G401 (cell line): ENCODE measurements at regions not wholly inside any gene's neighbourhood (a gene's known extent, or its start where the extent isn't known, plus 50 kb on each side); places are given as distances from the start of the nearest gene placed in this dataset.

Source experiments
- DNase-seq: peaks from one replicate; pipeline ENCODE4 v3.0.0-alpha.2; 2015; ENCODE audit warnings: low spot score
- in situ Hi-C: cut with HindIII; loops from 2 replicates; pipeline ENCODE4 v1.10.0; 2016; ENCODE audit warnings: low sequenced_read_pairs, mixed read lengths

DNA sequence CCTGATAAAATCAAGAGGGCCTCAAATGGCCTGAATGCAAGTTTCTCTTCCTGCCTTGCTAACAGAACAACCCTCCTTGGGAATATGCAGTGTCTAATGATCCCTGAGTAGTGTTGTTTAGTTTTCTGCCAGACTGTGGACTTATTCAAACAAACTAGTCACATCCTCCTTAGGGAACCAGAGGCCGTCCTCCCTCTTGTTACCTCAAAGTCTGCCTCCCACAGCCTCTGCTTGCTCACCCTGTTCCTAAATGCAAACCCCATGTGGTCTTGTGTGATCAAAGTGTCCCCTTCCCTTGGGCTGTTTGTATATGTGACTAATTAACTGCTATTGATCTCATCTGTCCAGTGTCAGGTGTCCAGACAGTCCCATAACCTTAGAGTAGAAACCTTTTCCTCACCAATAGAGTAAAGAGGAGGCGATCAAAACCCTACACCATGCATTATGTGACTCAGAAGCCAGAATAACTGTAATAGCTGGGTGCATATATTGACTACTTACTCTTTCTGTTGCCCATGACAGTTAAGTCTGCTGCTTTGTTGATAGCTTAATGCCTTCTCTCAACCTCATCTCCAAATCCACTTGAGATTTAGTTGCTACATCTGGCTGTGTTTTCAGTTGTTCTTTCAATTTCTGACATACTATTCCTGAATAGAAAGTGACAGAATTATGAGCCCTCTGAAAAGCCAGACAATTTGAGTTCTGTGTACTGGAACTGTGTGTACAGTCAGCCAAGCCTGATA is 473.0 kb upstream of the NWD2 start:
- in situ Hi-C loops: no loop called here
- no peak for DNase-seq

DNA sequence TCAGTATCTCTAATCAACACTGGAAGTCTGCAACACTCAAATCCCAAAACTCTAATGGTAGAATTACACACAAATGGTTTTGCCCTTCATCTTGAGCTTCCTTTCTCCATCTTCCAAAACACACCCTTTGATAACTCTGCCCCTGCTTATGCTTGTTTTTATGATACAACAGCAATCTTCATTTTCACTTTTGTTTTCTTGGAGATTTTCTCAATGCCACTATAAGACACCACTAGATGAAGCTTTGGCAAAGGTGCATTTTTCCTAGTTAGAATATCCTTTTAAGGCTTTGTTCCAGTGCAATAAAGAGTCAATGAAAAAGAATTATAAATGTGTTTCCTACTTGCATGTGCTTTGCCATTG is 472.4 kb upstream of the NWD2 start:
- DNase-seq: no peak
- in situ Hi-C loops: no loop called here

DNA sequence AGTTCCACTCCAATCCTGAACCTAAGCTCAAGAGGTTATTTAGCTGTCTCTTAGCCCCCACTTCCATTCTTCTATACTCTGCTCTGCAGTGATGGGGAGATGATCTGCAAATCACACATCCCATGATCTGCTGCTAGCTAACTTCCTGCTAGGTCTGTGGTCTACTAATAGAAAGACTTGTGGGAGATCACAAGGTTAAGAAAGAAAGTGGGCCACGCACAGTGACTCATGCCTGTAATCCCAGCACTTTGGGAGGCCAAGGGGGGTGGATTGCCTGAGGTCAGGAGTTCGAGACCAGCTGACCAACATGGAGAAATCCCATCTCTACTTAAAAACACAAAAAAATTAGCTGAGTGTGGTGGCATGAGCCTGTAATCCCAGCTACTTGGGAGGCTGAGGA is 471.1 kb upstream of the NWD2 start:
- DNase-seq: no peak
- in situ Hi-C loops: no loop called here

- DNase-seq: no peak
- in situ Hi-C loops: no loop called here
Measured at GRCh38 chr4:36775544-36775943, 469.0 kb upstream of the NWD2 start.

GRCh38 chr4:36779601-36780000 is 464.9 kb upstream of the NWD2 start:
- no peak for DNase-seq
- in situ Hi-C loops: no loop called here

DNA sequence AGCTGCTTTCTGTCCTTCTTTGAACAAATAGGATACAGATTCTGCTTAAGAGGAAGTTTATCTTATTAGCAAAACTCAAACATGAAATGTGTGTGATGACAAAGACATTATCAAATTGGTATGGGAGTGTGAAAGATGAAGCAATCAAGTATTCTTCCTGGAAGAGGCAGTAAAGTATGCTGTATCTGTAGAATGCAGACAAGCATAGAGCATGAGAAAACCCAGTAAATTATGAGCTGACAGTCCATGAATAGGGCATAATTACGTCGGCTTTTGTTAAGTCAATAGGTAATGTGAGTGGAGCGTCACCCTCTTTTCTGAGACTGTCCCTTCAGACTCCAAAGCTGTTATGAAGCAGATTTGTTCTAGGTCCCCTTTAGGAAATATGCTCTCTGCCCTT is 458.6 kb upstream of the NWD2 start:
- in situ Hi-C loops: no loop called here
- no peak for DNase-seq

GRCh38 chr4:36786519-36786918 is 458.0 kb upstream of the NWD2 start:
- no peak for DNase-seq
- in situ Hi-C loops: no loop called here

- in situ Hi-C loops: no loop called here
- no peak for DNase-seq
Measured at GRCh38 chr4:36794716-36795115, 449.8 kb upstream of the NWD2 start.

- in situ Hi-C loops: no loop called here
- DNase-seq: no peak
Measured at GRCh38 chr4:36812149-36812548, 432.4 kb upstream of the NWD2 start.

DNA sequence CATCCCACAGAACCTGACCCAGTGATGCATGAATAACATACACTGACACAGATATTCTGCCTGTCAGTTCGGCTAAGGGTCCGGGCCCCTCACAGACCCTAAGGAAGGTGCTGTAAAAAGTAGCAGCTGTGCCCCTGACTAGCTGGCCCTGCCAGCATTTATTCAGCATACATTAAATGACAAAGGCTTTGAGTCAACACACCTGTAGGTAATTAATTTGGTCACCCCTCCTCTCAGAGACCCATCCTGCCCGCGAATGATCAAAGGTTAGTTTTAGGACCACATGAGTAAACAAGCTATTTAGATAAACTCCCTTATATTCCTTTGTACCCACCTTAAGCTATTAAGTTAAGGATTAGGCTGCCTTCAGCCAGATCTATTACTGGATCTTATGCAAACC is 429.0 kb upstream of the NWD2 start:
- in situ Hi-C loops: no loop called here
- no peak for DNase-seq

GRCh38 chr4:36823199-36823967 is 421.2 kb upstream of the NWD2 start:
- in situ Hi-C loops: no loop called here
- no peak for DNase-seq

GRCh38 chr4:36824682-36825081 is 419.9 kb upstream of the NWD2 start:
- in situ Hi-C loops: no loop called here
- no peak for DNase-seq

DNA sequence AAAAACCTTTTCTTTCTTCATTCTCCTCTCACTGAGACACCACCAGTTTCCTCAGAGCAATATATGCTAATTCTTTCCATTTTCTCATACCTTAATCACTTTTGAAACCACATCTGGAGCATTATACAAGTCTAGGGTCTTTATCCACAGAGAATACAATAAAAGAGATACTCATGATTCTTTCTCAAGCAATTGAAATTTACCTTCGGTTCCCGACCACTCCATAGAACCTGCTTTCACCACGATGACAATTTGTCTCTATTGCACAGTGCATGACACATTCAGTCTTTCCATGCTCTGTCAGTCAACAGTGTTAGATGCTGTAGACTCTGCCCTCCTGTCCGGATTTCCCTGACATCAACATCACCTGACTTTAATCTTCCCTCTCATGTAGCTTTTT is 409.3 kb upstream of the NWD2 start:
- in situ Hi-C loops: no loop called here

DNA sequence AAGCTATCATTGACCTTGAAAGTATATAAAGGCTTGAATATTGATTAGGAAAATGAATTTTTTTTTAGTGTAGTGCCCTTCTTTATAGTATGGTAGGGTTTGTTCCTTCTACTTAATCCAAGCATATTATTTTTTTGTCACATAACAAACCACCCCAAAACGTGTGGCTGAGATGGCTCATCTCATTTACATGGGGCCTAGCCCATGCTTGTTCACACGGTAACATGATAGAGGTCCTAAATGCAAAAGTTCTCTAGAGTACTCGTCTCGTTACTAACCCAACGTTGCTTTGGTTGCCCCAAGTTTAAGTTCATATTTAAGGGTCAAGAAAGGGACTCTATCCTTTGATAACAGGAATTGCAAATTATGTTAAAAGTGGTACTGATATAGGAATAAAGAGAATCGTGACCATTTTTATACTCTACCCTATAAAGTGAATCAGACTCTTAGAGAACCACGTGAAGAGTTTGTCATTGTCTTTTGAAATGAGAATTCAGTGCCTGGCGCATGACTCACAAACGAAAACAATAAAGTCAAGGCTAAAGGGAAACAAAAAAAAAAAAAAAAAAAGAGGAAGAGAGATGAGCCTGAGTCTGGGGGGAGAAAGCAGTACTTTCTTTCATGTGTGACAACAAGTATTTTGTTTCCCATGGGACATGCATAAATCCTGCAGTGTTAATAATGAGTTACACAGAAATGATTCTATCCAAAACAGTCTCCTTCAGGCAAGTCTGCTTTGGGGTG is 402.8 kb upstream of the NWD2 start:
- in situ Hi-C loops: no loop called here
- no peak for DNase-seq

More for the DNA sequence above, 409.3 kb upstream of the NWD2 start:
- DNase-seq: no peak

GRCh38 chr4:36844448-36844847 is 400.1 kb upstream of the NWD2 start:
- in situ Hi-C loops: no loop called here
- DNase-seq: no peak

- in situ Hi-C loops: no loop called here
- no peak for DNase-seq
Measured at GRCh38 chr4:36852856-36853255, 391.7 kb upstream of the NWD2 start.

DNA sequence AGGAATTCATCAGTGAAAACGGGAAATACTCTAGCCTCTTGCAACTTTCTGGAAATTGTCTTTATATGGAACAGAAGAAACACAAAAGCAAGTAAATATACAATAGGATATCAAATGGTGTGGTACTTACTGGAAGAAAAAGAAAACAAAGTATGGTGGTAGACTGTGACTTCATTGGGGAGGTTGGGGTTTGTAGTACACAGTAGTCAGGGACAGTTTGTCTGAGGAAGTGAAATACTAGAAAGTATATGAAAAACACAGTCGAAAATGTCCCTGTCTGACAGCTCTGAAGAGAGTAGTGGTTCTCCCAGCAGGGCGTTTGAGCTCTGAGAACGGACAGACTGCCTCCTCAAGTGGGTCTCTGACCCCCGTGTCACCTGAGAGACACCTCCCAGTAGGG is 390.0 kb upstream of the NWD2 start:
- no peak for DNase-seq
- in situ Hi-C loops: no loop called here

DNA sequence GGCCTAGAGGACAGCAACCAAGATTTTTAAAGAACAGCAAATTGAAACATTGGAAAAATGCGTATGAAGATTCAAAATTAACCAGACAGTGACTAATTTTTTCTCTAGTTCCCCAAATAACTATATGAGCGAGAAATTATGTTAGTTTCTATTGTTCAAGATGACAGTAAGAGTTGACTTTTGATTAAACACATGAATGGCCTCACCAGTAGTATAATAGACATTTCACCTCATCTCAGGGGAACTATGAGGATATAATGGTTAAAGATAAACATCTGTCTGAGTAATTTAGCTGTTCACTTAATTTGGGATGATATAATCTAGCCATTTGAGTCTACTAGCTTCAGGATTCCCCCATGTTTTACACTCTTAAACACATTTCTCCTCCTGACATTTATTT is 380.9 kb upstream of the NWD2 start:
- in situ Hi-C loops: no loop called here
- no peak for DNase-seq

GRCh38 chr4:36870121-36870520 is 374.4 kb upstream of the NWD2 start:
- DNase-seq: no peak
- in situ Hi-C loops: no loop called here

DNA sequence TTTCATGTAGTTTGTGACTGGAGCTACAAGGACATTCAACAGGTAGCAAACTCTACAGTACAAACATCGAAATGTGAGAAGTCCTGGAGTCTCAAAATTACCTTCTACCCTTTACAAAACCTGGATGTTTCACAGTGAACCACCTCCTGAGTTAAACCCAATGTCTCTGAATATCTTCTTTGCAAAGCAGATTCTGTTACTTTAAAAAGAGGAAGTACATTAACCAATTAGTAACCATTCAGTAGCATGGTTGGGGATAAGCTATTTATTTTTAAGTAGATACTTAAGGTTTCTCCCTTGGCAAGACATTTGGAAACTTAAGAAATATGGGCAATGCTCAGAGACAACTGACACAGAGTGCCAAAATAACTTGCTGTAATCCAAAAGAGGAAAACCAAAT is 371.9 kb upstream of the NWD2 start:
- in situ Hi-C loops: no loop called here
- DNase-seq: no peak
